SU-DHL-6 (cell line): ENCODE measurements at regions not wholly inside any gene's neighbourhood (a gene's known extent, or its start where the extent isn't known, plus 50 kb on each side); places are given as distances from the start of the nearest gene placed in this dataset.

Source experiments
- H2AFZ ChIP-seq: fragments of 200-600 bp; sonication (generic); 2 replicates; pipeline ENCODE4 v1.6.1; 2014; ENCODE audit warnings: low read depth, mild to moderate bottlenecking, moderate library complexity, mixed read lengths, antibody characterized with exemption, low read length; ENCODE audit not compliant: severe bottlenecking
- H3F3A ChIP-seq: fragments of 200-600 bp; shearing (Covaris generic); 2 replicates; pipeline ENCODE4 v1.6.0; 2016; ENCODE audit warnings: antibody characterized with exemption, mild to moderate bottlenecking; ENCODE audit not compliant: insufficient read depth
- H3K27ac ChIP-seq: fragments of 200-600 bp; sonication (generic); 2 replicates; pipeline ENCODE4 v1.5.1; 2016; ENCODE audit warnings: low read depth, mild to moderate bottlenecking, low read length, moderate library complexity, mixed read lengths
- H3K27me3 ChIP-seq: fragments of 200-600 bp; sonication (generic), shearing (Covaris generic); 2 replicates; pipeline ENCODE4 v1.6.0; 2014; ENCODE audit warnings: mild to moderate bottlenecking, low read length
- H3K36me3 ChIP-seq: fragments of 200-600 bp; sonication (generic); 2 replicates; pipeline ENCODE4 v1.6.1; 2014; ENCODE audit warnings: mild to moderate bottlenecking, low read length, mixed read lengths
- H3K4me2 ChIP-seq: fragments of 300-600, 200-600 bp; shearing (Covaris generic), sonication (generic); 2 replicates; pipeline ENCODE4 v1.6.0; 2014; ENCODE audit warnings: low read length, low read depth, mild to moderate bottlenecking; ENCODE audit not compliant: poor library complexity, severe bottlenecking
- H3K4me3 ChIP-seq: fragments of 200-600 bp; sonication (generic); 2 replicates; pipeline ENCODE4 v1.5.1; 2014; ENCODE audit warnings: antibody characterized with exemption, low read length, mild to moderate bottlenecking, mixed read lengths; ENCODE audit not compliant: insufficient read depth, poor library complexity, severe bottlenecking
- H3K79me2 ChIP-seq: fragments of 200-600 bp; sonication (generic); 2 replicates; pipeline ENCODE4 v1.6.1; 2014; ENCODE audit warnings: mild to moderate bottlenecking, low read length, moderate library complexity; ENCODE audit not compliant: insufficient read depth
- H3K9ac ChIP-seq: fragments of 200-600 bp; sonication (generic); 2 replicates; pipeline ENCODE4 v1.7.0; 2014; ENCODE audit warnings: mild to moderate bottlenecking, low read length
- H3K9me2 ChIP-seq: fragments of 200-600 bp; sonication (generic); replicated peaks from 2 replicates; pipeline ENCODE4 v1.6.1; 2014; ENCODE audit warnings: low read length; ENCODE audit not compliant: insufficient read depth
- H3K9me3 ChIP-seq: fragments of 200-600 bp; sonication (generic); 2 replicates; pipeline ENCODE4 v1.6.1; 2014; ENCODE audit warnings: low read length, mixed read lengths; ENCODE audit not compliant: insufficient read depth
- H4K20me1 ChIP-seq: fragments of 200-600 bp; sonication (generic); 2 replicates; pipeline ENCODE4 v1.6.1; 2014; ENCODE audit warnings: low read depth, mild to moderate bottlenecking, antibody characterized with exemption, low read length, moderate library complexity, mixed read lengths
- CTCF ChIP-seq: fragments of 200-600 bp; sonication (generic); IDR thresholded peaks from one replicate; pipeline ENCODE4 v1.5.1; 2017; ENCODE audit warnings: antibody characterized with exemption, mild to moderate bottlenecking, low read length, moderate library complexity; ENCODE audit not compliant: insufficient read depth, poor library complexity, severe bottlenecking
- EZH2phosphoT487 ChIP-seq: fragments of 200-600 bp; sonication (generic), shearing (Covaris generic); conservative IDR thresholded peaks from 2 replicates; pipeline ENCODE4 v1.6.1; 2018; ENCODE audit warnings: mild to moderate bottlenecking, antibody characterized with exemption, low read length, moderate library complexity, mixed read lengths

- Histone ChIP-seq H4K20me1 (no peaks in the 10 kb centered on the region), H3K9me2 (no peaks in the 10 kb centered on the region), H3K9ac (no peak overlapping the region), H3K27ac (no peak overlapping the region), H3K79me2 (no peaks in the 10 kb centered on the region), H3F3A (no peaks in the 10 kb centered on the region), H3K9me3 (no peaks in the 10 kb centered on the region), H3K4me3 (no peak overlapping the region), H2AFZ (no peak overlapping the region), H3K27me3 (no peaks in the 10 kb centered on the region), H3K4me2 (no peak overlapping the region), H3K36me3 (no peaks in the 10 kb centered on the region)
- TF ChIP-seq EZH2phosphoT487 (no peak), CTCF (no peak)
Measured at GRCh38 chr4:178288462-178288861, 846.2 kb upstream of the AGA start.

GRCh38 chr4:178293601-178294000 is 851.4 kb upstream of the AGA start:
- no peak overlapping the region for H3K4me3 ChIP-seq
- H3F3A ChIP-seq: no peaks in the 10 kb centered on the region
- H3K4me2 ChIP-seq: no peak overlapping the region
- no peak overlapping the region for H3K27ac ChIP-seq
- TF ChIP-seq CTCF (no peak), EZH2phosphoT487 (no peak)
- no peaks in the 10 kb centered on the region for H3K9me2 ChIP-seq
- no peaks in the 10 kb centered on the region for H3K36me3 ChIP-seq
- no peak overlapping the region for H2AFZ ChIP-seq
- H4K20me1 ChIP-seq: no peaks in the 10 kb centered on the region
- no peak overlapping the region for H3K9ac ChIP-seq
- H3K9me3 ChIP-seq: no peaks in the 10 kb centered on the region
- H3K79me2 ChIP-seq: no peaks in the 10 kb centered on the region
- no peaks in the 10 kb centered on the region for H3K27me3 ChIP-seq

GRCh38 chr4:178296669-178297068 is 854.4 kb upstream of the AGA start:
- H3K9ac ChIP-seq: no peak overlapping the region
- no peaks in the 10 kb centered on the region for H3K36me3 ChIP-seq
- H3K9me2 ChIP-seq: no peaks in the 10 kb centered on the region
- no peaks in the 10 kb centered on the region for H3F3A ChIP-seq
- H3K4me2 ChIP-seq: no peak overlapping the region
- H3K27ac ChIP-seq: no peak overlapping the region
- no peak overlapping the region for H2AFZ ChIP-seq
- TF ChIP-seq EZH2phosphoT487 (no peak), CTCF (no peak)
- H4K20me1 ChIP-seq: no peaks in the 10 kb centered on the region
- H3K27me3 ChIP-seq: no peaks in the 10 kb centered on the region
- no peaks in the 10 kb centered on the region for H3K79me2 ChIP-seq
- no peak overlapping the region for H3K4me3 ChIP-seq
- no peaks in the 10 kb centered on the region for H3K9me3 ChIP-seq

GRCh38 chr4:178306565-178306964 is 864.3 kb upstream of the AGA start:
- H3K9ac ChIP-seq: no peak overlapping the region
- no peak overlapping the region for H3K4me3 ChIP-seq
- H3K27ac ChIP-seq: no peak overlapping the region
- no peaks in the 10 kb centered on the region for H3F3A ChIP-seq
- no peaks in the 10 kb centered on the region for H3K79me2 ChIP-seq
- no peaks in the 10 kb centered on the region for H3K27me3 ChIP-seq
- H3K9me3 ChIP-seq: no peaks in the 10 kb centered on the region
- no peak for TF ChIP-seq CTCF
- TF ChIP-seq EZH2phosphoT487: no peak
- no peaks in the 10 kb centered on the region for H4K20me1 ChIP-seq
- H2AFZ ChIP-seq: no peak overlapping the region
- no peaks in the 10 kb centered on the region for H3K36me3 ChIP-seq
- H3K9me2 ChIP-seq: no peaks in the 10 kb centered on the region
- no peak overlapping the region for H3K4me2 ChIP-seq
